ENCODE measurements at regions not wholly inside any gene's neighbourhood (a gene's known extent, or its start where the extent isn't known, plus 50 kb on each side); places are given as distances from the start of the nearest gene placed in this dataset.

DNA sequence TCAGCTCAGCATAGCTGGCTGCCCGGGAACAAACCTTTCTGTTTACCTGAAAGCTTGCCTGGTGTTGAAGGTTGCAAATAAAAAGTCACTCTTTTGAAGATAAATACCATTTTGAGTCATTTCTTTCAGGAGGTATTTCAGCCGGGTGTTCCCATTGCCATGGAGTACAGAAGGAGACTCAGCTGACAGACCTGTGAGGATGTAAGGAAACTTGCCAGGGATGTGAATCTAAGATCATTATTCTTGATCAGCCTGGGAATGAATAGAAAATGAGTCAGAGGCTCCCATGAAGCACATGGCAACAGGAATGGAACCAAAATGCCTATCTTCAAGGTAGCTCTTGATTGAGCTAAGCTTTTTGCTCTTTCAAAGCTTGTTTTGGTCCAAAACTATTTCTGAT, 231.2 kb downstream of the CYRIA start:
- no peak for ATAC-seq
- no peak for TF ChIP-seq GLIS3 (CRISPR knock-in tag; IDR thresholded peaks at IDR 0.05)
- TF ChIP-seq, protein P1, sequence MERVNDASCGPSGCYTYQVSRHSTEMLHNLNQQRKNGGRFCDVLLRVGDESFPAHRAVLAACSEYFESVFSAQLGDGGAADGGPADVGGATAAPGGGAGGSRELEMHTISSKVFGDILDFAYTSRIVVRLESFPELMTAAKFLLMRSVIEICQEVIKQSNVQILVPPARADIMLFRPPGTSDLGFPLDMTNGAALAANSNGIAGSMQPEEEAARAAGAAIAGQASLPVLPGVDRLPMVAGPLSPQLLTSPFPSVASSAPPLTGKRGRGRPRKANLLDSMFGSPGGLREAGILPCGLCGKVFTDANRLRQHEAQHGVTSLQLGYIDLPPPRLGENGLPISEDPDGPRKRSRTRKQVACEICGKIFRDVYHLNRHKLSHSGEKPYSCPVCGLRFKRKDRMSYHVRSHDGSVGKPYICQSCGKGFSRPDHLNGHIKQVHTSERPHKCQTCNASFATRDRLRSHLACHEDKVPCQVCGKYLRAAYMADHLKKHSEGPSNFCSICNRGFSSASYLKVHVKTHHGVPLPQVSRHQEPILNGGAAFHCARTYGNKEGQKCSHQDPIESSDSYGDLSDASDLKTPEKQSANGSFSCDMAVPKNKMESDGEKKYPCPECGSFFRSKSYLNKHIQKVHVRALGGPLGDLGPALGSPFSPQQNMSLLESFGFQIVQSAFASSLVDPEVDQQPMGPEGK (CRISPR knock-in tag; IDR thresholded peaks at IDR 0.05; ENCODE audit: borderline replicate concordance) = no peak
- TF ChIP-seq SNAI2 (CRISPR knock-in tag; IDR thresholded peaks at IDR 0.05) = no peak
- TF ChIP-seq ESRRG (CRISPR knock-in tag; IDR thresholded peaks at IDR 0.05) = no peak
- TF ChIP-seq ZNF565 (CRISPR knock-in tag; conservative IDR thresholded peaks at IDR 0.05; ENCODE audit: low read depth) = no peak
- no peak for TF ChIP-seq ZFP3 (CRISPR knock-in tag; IDR thresholded peaks at IDR 0.05)
- no peak for TF ChIP-seq ZNF8 (CRISPR knock-in tag; IDR thresholded peaks at IDR 0.05)
- TF ChIP-seq ZFP30 (CRISPR knock-in tag; IDR thresholded peaks at IDR 0.05) = no peak
- no peak for TF ChIP-seq ARNTL (CRISPR knock-in tag; IDR thresholded peaks at IDR 0.05; ENCODE audit: borderline replicate concordance, low read depth)
- TF ChIP-seq, protein P2, sequence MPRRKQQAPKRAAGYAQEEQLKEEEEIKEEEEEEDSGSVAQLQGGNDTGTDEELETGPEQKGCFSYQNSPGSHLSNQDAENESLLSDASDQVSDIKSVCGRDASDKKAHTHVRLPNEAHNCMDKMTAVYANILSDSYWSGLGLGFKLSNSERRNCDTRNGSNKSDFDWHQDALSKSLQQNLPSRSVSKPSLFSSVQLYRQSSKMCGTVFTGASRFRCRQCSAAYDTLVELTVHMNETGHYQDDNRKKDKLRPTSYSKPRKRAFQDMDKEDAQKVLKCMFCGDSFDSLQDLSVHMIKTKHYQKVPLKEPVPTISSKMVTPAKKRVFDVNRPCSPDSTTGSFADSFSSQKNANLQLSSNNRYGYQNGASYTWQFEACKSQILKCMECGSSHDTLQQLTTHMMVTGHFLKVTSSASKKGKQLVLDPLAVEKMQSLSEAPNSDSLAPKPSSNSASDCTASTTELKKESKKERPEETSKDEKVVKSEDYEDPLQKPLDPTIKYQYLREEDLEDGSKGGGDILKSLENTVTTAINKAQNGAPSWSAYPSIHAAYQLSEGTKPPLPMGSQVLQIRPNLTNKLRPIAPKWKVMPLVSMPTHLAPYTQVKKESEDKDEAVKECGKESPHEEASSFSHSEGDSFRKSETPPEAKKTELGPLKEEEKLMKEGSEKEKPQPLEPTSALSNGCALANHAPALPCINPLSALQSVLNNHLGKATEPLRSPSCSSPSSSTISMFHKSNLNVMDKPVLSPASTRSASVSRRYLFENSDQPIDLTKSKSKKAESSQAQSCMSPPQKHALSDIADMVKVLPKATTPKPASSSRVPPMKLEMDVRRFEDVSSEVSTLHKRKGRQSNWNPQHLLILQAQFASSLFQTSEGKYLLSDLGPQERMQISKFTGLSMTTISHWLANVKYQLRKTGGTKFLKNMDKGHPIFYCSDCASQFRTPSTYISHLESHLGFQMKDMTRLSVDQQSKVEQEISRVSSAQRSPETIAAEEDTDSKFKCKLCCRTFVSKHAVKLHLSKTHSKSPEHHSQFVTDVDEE (CRISPR knock-in tag; IDR thresholded peaks at IDR 0.05) = no peak
- TF ChIP-seq, protein P3, sequence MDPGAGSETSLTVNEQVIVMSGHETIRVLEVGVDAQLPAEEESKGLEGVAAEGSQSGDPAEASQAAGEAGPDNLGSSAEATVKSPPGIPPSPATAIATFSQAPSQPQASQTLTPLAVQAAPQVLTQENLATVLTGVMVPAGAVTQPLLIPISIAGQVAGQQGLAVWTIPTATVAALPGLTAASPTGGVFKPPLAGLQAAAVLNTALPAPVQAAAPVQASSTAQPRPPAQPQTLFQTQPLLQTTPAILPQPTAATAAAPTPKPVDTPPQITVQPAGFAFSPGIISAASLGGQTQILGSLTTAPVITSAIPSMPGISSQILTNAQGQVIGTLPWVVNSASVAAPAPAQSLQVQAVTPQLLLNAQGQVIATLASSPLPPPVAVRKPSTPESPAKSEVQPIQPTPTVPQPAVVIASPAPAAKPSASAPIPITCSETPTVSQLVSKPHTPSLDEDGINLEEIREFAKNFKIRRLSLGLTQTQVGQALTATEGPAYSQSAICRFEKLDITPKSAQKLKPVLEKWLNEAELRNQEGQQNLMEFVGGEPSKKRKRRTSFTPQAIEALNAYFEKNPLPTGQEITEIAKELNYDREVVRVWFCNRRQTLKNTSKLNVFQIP (CRISPR knock-in tag; IDR thresholded peaks at IDR 0.05; ENCODE audit: borderline replicate concordance, low read depth) = no peak
- no peak for TF ChIP-seq RARB (CRISPR knock-in tag; IDR thresholded peaks at IDR 0.05)
- no peak for TF ChIP-seq OSR1 (CRISPR knock-in tag; IDR thresholded peaks at IDR 0.05)
- TF ChIP-seq CSDC2 (CRISPR knock-in tag; IDR thresholded peaks at IDR 0.05) = no peak
- TF ChIP-seq, protein P4, sequence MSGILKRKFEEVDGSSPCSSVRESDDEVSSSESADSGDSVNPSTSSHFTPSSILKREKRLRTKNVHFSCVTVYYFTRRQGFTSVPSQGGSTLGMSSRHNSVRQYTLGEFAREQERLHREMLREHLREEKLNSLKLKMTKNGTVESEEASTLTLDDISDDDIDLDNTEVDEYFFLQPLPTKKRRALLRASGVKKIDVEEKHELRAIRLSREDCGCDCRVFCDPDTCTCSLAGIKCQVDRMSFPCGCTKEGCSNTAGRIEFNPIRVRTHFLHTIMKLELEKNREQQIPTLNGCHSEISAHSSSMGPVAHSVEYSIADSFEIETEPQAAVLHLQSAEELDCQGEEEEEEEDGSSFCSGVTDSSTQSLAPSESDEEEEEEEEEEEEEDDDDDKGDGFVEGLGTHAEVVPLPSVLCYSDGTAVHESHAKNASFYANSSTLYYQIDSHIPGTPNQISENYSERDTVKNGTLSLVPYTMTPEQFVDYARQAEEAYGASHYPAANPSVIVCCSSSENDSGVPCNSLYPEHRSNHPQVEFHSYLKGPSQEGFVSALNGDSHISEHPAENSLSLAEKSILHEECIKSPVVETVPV (CRISPR knock-in tag; IDR thresholded peaks at IDR 0.05) = no peak
- no peak for TF ChIP-seq ZC3H10 (CRISPR knock-in tag; IDR thresholded peaks at IDR 0.05)
- TF ChIP-seq BACH2 (CRISPR knock-in tag; IDR thresholded peaks at IDR 0.05; ENCODE audit: borderline replicate concordance) = no peak

GRCh38 chr2:16430846-16431245, 234.8 kb downstream of the CYRIA start:
- no peak for TF ChIP-seq TCF4 (CRISPR knock-in tag; IDR thresholded peaks at IDR 0.05; ENCODE audit: borderline replicate concordance)
- TF ChIP-seq TOX (CRISPR knock-in tag; IDR thresholded peaks at IDR 0.05; ENCODE audit: borderline replicate concordance) = no peak
- TF ChIP-seq ARNTL (CRISPR knock-in tag; IDR thresholded peaks at IDR 0.05; ENCODE audit: borderline replicate concordance, low read depth) = no peak
- TF ChIP-seq ZC3H10 (CRISPR knock-in tag; IDR thresholded peaks at IDR 0.05) = no peak
- TF ChIP-seq, protein P5, sequence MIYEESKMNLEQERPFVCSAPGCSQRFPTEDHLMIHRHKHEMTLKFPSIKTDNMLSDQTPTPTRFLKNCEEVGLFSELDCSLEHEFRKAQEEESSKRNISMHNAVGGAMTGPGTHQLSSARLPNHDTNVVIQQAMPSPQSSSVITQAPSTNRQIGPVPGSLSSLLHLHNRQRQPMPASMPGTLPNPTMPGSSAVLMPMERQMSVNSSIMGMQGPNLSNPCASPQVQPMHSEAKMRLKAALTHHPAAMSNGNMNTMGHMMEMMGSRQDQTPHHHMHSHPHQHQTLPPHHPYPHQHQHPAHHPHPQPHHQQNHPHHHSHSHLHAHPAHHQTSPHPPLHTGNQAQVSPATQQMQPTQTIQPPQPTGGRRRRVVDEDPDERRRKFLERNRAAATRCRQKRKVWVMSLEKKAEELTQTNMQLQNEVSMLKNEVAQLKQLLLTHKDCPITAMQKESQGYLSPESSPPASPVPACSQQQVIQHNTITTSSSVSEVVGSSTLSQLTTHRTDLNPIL (CRISPR knock-in tag; IDR thresholded peaks at IDR 0.05; ENCODE audit: low read depth) = no peak
- TF ChIP-seq BACH2 (CRISPR knock-in tag; IDR thresholded peaks at IDR 0.05; ENCODE audit: borderline replicate concordance) = no peak
- TF ChIP-seq RARB (CRISPR knock-in tag; IDR thresholded peaks at IDR 0.05) = no peak
- no peak for TF ChIP-seq ZFP3 (CRISPR knock-in tag; IDR thresholded peaks at IDR 0.05)
- TF ChIP-seq PPARA (CRISPR knock-in tag; IDR thresholded peaks at IDR 0.05; ENCODE audit: borderline replicate concordance) = no peak
- no peak for TF ChIP-seq ZNF565 (CRISPR knock-in tag; conservative IDR thresholded peaks at IDR 0.05; ENCODE audit: low read depth)
- TF ChIP-seq ZFP30 (CRISPR knock-in tag; IDR thresholded peaks at IDR 0.05) = no peak
- no peak for TF ChIP-seq ZNF70 (CRISPR knock-in tag; IDR thresholded peaks at IDR 0.05)
- TF ChIP-seq, protein P2 (CRISPR knock-in tag; IDR thresholded peaks at IDR 0.05) = no peak
- no peak for TF ChIP-seq GLIS3 (CRISPR knock-in tag; IDR thresholded peaks at IDR 0.05)
- TF ChIP-seq, protein P4 (CRISPR knock-in tag; IDR thresholded peaks at IDR 0.05) = no peak
- TF ChIP-seq ZNF8 (CRISPR knock-in tag; IDR thresholded peaks at IDR 0.05) = no peak
- TF ChIP-seq, protein P3 (CRISPR knock-in tag; IDR thresholded peaks at IDR 0.05; ENCODE audit: borderline replicate concordance, low read depth) = no peak
- no peak for TF ChIP-seq SNAI2 (CRISPR knock-in tag; IDR thresholded peaks at IDR 0.05)
- ATAC-seq = no peak
